WTC11 (cell line): ENCODE measurements at regions not wholly inside any gene's neighbourhood (a gene's known extent, or its start where the extent isn't known, plus 50 kb on each side); places are given as distances from the start of the nearest gene placed in this dataset.

Source experiments
- JUN ChIP-seq: sonication (generic); formaldehyde crosslinking; IDR thresholded peaks from 2 replicates; pipeline ENCODE4 v1.8.0; 2023; ENCODE audit warnings: mild to moderate bottlenecking, missing genetic modification reagents
- KAT7 ChIP-seq: sonication (generic); formaldehyde crosslinking; IDR thresholded peaks from 2 replicates; pipeline ENCODE4 v1.8.1; 2023; ENCODE audit warnings: missing genetic modification reagents, mild to moderate bottlenecking, borderline replicate concordance
- NR3C1 ChIP-seq: sonication (generic); formaldehyde crosslinking; conservative IDR thresholded peaks from 2 replicates; pipeline ENCODE4 v1.8.1; 2023; ENCODE audit warnings: low read depth, mild to moderate bottlenecking, missing genetic modification reagents
- SP1 ChIP-seq: sonication (generic); formaldehyde crosslinking; conservative IDR thresholded peaks from 2 replicates; pipeline ENCODE4 v1.8.1; 2022; ENCODE audit warnings: missing genetic modification reagents
- TEAD4 ChIP-seq: sonication (generic); formaldehyde crosslinking; IDR thresholded peaks from 2 replicates; pipeline ENCODE4 v1.8.0; 2022; ENCODE audit warnings: mild to moderate bottlenecking, missing genetic modification reagents
- TF ChIP-seq, protein P1 (sequence below): fragments of 200-600 bp; IDR thresholded peaks from 2 replicates; pipeline ENCODE4 v1.8.0; 2022; ENCODE audit warnings: antibody characterized with exemption

DNA sequence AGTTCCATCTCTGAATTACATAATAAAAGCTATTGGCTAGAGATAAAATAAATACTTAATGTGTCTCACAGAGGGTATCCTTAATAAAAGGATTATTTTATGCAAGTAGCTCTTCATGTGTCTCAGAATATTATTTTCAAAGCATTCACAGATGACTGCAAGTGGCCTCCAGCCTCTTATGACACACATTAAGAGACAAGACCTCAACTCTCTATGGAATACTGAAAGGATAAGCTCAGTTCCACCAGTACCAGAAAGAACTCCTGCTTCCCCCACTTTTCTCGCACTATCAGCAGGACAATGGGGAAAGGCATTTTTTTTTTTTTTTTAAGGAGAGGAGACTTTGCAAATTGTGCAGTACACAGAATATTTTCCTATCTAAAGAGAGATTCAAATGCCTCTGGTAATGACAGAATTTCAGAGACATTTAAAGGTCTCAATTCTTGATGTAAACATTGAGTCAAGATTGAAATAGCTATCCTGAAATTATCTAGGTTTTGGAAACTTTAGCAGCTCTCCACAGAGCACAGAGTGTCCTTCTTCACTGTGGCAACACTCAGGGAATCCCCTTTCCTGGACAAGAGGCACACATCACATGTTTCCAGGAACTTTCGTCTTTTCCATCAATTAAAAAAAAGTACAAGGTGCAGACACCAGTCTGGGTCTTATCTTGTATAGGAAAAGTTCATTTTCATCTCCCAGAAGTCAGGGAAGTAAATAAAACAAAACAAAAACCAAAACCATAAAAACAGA, 122.0 kb upstream of the ANK3 start:
- TF ChIP-seq, protein P1, sequence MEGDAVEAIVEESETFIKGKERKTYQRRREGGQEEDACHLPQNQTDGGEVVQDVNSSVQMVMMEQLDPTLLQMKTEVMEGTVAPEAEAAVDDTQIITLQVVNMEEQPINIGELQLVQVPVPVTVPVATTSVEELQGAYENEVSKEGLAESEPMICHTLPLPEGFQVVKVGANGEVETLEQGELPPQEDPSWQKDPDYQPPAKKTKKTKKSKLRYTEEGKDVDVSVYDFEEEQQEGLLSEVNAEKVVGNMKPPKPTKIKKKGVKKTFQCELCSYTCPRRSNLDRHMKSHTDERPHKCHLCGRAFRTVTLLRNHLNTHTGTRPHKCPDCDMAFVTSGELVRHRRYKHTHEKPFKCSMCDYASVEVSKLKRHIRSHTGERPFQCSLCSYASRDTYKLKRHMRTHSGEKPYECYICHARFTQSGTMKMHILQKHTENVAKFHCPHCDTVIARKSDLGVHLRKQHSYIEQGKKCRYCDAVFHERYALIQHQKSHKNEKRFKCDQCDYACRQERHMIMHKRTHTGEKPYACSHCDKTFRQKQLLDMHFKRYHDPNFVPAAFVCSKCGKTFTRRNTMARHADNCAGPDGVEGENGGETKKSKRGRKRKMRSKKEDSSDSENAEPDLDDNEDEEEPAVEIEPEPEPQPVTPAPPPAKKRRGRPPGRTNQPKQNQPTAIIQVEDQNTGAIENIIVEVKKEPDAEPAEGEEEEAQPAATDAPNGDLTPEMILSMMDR: no peak
- TF ChIP-seq NR3C1 (CRISPR knock-in tag) (no peak), KAT7 (CRISPR knock-in tag) (no peak), SP1 (CRISPR knock-in tag) (no peak), TEAD4 (CRISPR knock-in tag) (no peak), JUN (no peak)
